PC-3 (cell line): ENCODE measurements at regions not wholly inside any gene's neighbourhood (a gene's known extent, or its start where the extent isn't known, plus 50 kb on each side); places are given as distances from the start of the nearest gene placed in this dataset.

Source experiments
- EZH2 ChIP-seq: fragments of 300-600 bp; sonication (generic); IDR thresholded peaks from one replicate; pipeline ENCODE4 v1.6.1; 2017; ENCODE audit warnings: antibody characterized with exemption, mild to moderate bottlenecking, low read length; ENCODE audit not compliant: unreplicated experiment
- TF ChIP-seq, protein P1 (sequence below): fragments of 300-600 bp; sonication (generic); conservative IDR thresholded peaks from 2 replicates; pipeline ENCODE4 v1.5.1; 2017; ENCODE audit warnings: antibody characterized with exemption, low read depth, mild to moderate bottlenecking, low read length

DNA sequence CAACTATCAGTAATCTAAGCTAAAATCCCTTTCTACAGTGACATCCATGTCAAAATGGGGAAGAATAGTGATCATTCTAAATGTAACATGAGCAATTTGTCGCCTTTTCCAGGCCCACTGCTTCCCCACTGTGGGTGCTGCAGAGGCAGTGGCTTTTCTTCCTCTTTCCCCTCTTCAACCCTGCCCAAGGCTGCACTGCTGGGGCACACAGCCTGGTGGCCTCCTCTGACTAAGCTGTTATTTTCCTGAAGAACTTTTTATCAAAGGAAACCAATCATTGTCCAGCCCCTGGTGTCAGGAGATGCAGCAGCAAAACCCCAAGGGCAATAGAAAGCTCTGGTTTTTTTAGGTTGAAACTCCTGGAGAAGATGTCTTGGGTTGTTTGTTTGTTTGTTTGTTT lies 117.6 kb upstream of the KLF7 start:
- TF ChIP-seq, protein P1, sequence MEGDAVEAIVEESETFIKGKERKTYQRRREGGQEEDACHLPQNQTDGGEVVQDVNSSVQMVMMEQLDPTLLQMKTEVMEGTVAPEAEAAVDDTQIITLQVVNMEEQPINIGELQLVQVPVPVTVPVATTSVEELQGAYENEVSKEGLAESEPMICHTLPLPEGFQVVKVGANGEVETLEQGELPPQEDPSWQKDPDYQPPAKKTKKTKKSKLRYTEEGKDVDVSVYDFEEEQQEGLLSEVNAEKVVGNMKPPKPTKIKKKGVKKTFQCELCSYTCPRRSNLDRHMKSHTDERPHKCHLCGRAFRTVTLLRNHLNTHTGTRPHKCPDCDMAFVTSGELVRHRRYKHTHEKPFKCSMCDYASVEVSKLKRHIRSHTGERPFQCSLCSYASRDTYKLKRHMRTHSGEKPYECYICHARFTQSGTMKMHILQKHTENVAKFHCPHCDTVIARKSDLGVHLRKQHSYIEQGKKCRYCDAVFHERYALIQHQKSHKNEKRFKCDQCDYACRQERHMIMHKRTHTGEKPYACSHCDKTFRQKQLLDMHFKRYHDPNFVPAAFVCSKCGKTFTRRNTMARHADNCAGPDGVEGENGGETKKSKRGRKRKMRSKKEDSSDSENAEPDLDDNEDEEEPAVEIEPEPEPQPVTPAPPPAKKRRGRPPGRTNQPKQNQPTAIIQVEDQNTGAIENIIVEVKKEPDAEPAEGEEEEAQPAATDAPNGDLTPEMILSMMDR: no peak
- no peak for TF ChIP-seq EZH2
